Neural cell (in vitro differentiated cells): ENCODE measurements at regions not wholly inside any gene's neighbourhood (a gene's known extent, or its start where the extent isn't known, plus 50 kb on each side); places are given as distances from the start of the nearest gene placed in this dataset.

Source experiments
- H2AFZ ChIP-seq: fragments of 200-600, 300-800 bp; sonication (generic), shearing (Covaris generic); 2 replicates; pipeline ENCODE4 v1.6.0; 2014; ENCODE audit warnings: low read depth, mild to moderate bottlenecking, antibody characterized with exemption, low read length, moderate library complexity
- H3F3A ChIP-seq: fragments of 200-600 bp; shearing (Covaris generic); 2 replicates; pipeline ENCODE4 v1.6.1; 2016; ENCODE audit warnings: mild to moderate bottlenecking, moderate library complexity, mixed read lengths, antibody characterized with exemption, low read length; ENCODE audit not compliant: insufficient read depth, poor library complexity, severe bottlenecking
- H3K27ac ChIP-seq: fragments of 200-600, 300-800 bp; sonication (generic), shearing (Covaris generic); 2 replicates; pipeline ENCODE4 v1.5.1; 2014; ENCODE audit warnings: mild to moderate bottlenecking, low read length, moderate library complexity
- H3K27me3 ChIP-seq: fragments of 300-800, 200-600 bp; sonication (generic), shearing (Covaris generic); 2 replicates; pipeline ENCODE4 v1.6.0; 2014; ENCODE audit warnings: mild to moderate bottlenecking, low read depth, low read length, moderate library complexity; ENCODE audit not compliant: insufficient read depth
- H3K36me3 ChIP-seq: fragments of 300-800, 200-600 bp; sonication (generic), shearing (Covaris generic); 2 replicates; pipeline ENCODE4 v1.5.1; 2014; ENCODE audit warnings: mild to moderate bottlenecking, antibody characterized with exemption, low read length, moderate library complexity; ENCODE audit not compliant: insufficient read depth
- H3K4me2 ChIP-seq: fragments of 300-800, 200-600 bp; sonication (generic), shearing (Covaris generic); 2 replicates; pipeline ENCODE4 v1.6.0; 2014; ENCODE audit warnings: mild to moderate bottlenecking, low read length
- H3K4me3 ChIP-seq: fragments of 300-800, 200-600 bp; sonication (generic), shearing (Covaris generic); 2 replicates; pipeline ENCODE4 v1.5.1; 2014; ENCODE audit warnings: mild to moderate bottlenecking, low read length, moderate library complexity
- H3K79me2 ChIP-seq: fragments of 200-600 bp; shearing (Covaris generic); replicated peaks from 2 replicates; pipeline ENCODE4 v1.6.0; 2014; ENCODE audit warnings: mild to moderate bottlenecking, low read length, moderate library complexity; ENCODE audit not compliant: insufficient read depth
- H3K9ac ChIP-seq: fragments of 300-800, 200-600 bp; sonication (generic), shearing (Covaris generic); 2 replicates; pipeline ENCODE4 v1.6.1; 2016; ENCODE audit warnings: mild to moderate bottlenecking, low read length, mixed read lengths
- H3K9me2 ChIP-seq: fragments of 200-600 bp; shearing (Covaris generic); 2 replicates; pipeline ENCODE4 v1.6.1; 2016; ENCODE audit warnings: mild to moderate bottlenecking, low read length, mixed read lengths; ENCODE audit not compliant: insufficient read depth
- H3K9me3 ChIP-seq: fragments of 200-600, 300-800 bp; sonication (generic), shearing (Covaris generic); 2 replicates; pipeline ENCODE4 v1.6.1; 2016; ENCODE audit warnings: mild to moderate bottlenecking, mixed run types, low read length, moderate library complexity, mixed read lengths
- H4K20me1 ChIP-seq: fragments of 200-600 bp; shearing (Covaris generic); 2 replicates; pipeline ENCODE4 v1.6.1; 2016; ENCODE audit warnings: mild to moderate bottlenecking, mixed run types; ENCODE audit not compliant: insufficient read depth
- CTCF ChIP-seq: fragments of 450-650 bp; IDR thresholded peaks from 2 replicates; pipeline ENCODE4 v1.5.1; 2014; ENCODE audit warnings: antibody characterized with exemption, mild to moderate bottlenecking, moderate library complexity; ENCODE audit not compliant: poor library complexity, severe bottlenecking
- EP300 ChIP-seq: fragments of 450-650 bp; conservative IDR thresholded peaks from 2 replicates; pipeline ENCODE4 v1.6.1; 2014; ENCODE audit warnings: antibody characterized with exemption, mild to moderate bottlenecking, moderate library complexity; ENCODE audit not compliant: poor library complexity, severe bottlenecking
- EZH2 ChIP-seq: fragments of 200-600, 300-800 bp; shearing (Covaris generic), sonication (generic); IDR thresholded peaks from 2 replicates; pipeline ENCODE4 v1.6.1; 2014; ENCODE audit warnings: antibody characterized with exemption, low read length, borderline replicate concordance, mild to moderate bottlenecking; ENCODE audit not compliant: insufficient read depth, poor library complexity, severe bottlenecking
- MXI1 ChIP-seq: fragments of 450-650 bp; conservative IDR thresholded peaks from 2 replicates; pipeline ENCODE4 v1.6.1; 2014; ENCODE audit warnings: antibody characterized with exemption, mild to moderate bottlenecking; ENCODE audit not compliant: poor library complexity, severe bottlenecking
- POLR2AphosphoS5 ChIP-seq: IDR thresholded peaks from 2 replicates; pipeline ENCODE4 v1.6.1; 2012
- RAD21 ChIP-seq: fragments of 450-650 bp; conservative IDR thresholded peaks from 2 replicates; pipeline ENCODE4 v1.6.1; 2014; ENCODE audit warnings: antibody characterized with exemption, mild to moderate bottlenecking, moderate library complexity
- SMC3 ChIP-seq: fragments of 450-650 bp; conservative IDR thresholded peaks from 2 replicates; pipeline ENCODE4 v1.6.1; 2014; ENCODE audit warnings: antibody characterized with exemption, mild to moderate bottlenecking, moderate library complexity; ENCODE audit not compliant: poor library complexity
- TAF1 ChIP-seq: IDR thresholded peaks from 2 replicates; pipeline ENCODE4 v1.6.1; 2012; ENCODE audit warnings: low read depth
- TF ChIP-seq, protein P1 (sequence below): IDR thresholded peaks from 2 replicates; pipeline ENCODE4 v1.6.1; 2012; ENCODE audit warnings: borderline replicate concordance

GRCh38 chr2:175464311-175464670, 282.8 kb upstream of the ATP5MC3 start:
- no peak overlapping the region for H3K9ac ChIP-seq
- no peaks in the 10 kb centered on the region for H3F3A ChIP-seq
- no peak overlapping the region for H2AFZ ChIP-seq
- H3K27me3 ChIP-seq, result no peaks in the 10 kb centered on the region
- no peaks in the 10 kb centered on the region for H3K9me2 ChIP-seq
- no peak overlapping the region for H3K27ac ChIP-seq
- no peaks in the 10 kb centered on the region for H4K20me1 ChIP-seq
- H3K9me3 ChIP-seq, result no peaks in the 10 kb centered on the region
- H3K4me3 ChIP-seq, result no peak overlapping the region
- no peaks in the 10 kb centered on the region for H3K79me2 ChIP-seq
- no peak overlapping the region for H3K4me2 ChIP-seq
- TF ChIP-seq EP300, result no peak
- no peak for TF ChIP-seq TAF1
- no peak for TF ChIP-seq POLR2AphosphoS5
- TF ChIP-seq CTCF, result no peak
- TF ChIP-seq, protein P1, sequence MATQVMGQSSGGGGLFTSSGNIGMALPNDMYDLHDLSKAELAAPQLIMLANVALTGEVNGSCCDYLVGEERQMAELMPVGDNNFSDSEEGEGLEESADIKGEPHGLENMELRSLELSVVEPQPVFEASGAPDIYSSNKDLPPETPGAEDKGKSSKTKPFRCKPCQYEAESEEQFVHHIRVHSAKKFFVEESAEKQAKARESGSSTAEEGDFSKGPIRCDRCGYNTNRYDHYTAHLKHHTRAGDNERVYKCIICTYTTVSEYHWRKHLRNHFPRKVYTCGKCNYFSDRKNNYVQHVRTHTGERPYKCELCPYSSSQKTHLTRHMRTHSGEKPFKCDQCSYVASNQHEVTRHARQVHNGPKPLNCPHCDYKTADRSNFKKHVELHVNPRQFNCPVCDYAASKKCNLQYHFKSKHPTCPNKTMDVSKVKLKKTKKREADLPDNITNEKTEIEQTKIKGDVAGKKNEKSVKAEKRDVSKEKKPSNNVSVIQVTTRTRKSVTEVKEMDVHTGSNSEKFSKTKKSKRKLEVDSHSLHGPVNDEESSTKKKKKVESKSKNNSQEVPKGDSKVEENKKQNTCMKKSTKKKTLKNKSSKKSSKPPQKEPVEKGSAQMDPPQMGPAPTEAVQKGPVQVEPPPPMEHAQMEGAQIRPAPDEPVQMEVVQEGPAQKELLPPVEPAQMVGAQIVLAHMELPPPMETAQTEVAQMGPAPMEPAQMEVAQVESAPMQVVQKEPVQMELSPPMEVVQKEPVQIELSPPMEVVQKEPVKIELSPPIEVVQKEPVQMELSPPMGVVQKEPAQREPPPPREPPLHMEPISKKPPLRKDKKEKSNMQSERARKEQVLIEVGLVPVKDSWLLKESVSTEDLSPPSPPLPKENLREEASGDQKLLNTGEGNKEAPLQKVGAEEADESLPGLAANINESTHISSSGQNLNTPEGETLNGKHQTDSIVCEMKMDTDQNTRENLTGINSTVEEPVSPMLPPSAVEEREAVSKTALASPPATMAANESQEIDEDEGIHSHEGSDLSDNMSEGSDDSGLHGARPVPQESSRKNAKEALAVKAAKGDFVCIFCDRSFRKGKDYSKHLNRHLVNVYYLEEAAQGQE, result no peak
- TF ChIP-seq MXI1, result no peak
- TF ChIP-seq EZH2, result no peak
- no peak for TF ChIP-seq SMC3
- TF ChIP-seq RAD21, result no peak
- H3K36me3 ChIP-seq, result no peaks in the 10 kb centered on the region

GRCh38 chr2:175463589-175464310, 282.2 kb upstream of the ATP5MC3 start:
- TF ChIP-seq CTCF (no peak), EZH2 (no peak), MXI1 (no peak), TAF1 (no peak)
- TF ChIP-seq, protein P1, result no peak
- Histone ChIP-seq H3K4me2 (no peak overlapping the region), H3K9ac (no peak overlapping the region), H3K36me3 (no peaks in the 10 kb centered on the region), H3K9me2 (no peaks in the 10 kb centered on the region), H4K20me1 (no peaks in the 10 kb centered on the region), H3K27me3 (no peaks in the 10 kb centered on the region), H3K4me3 (no peak overlapping the region), H3K9me3 (no peaks in the 10 kb centered on the region), H3K27ac (no peak overlapping the region), H3F3A (no peaks in the 10 kb centered on the region), H3K79me2 (no peaks in the 10 kb centered on the region), H2AFZ (no peak overlapping the region)
